ENCODE measurements at regions not wholly inside any gene's neighbourhood (a gene's known extent, or its start where the extent isn't known, plus 50 kb on each side); places are given as distances from the start of the nearest gene placed in this dataset.

DNA sequence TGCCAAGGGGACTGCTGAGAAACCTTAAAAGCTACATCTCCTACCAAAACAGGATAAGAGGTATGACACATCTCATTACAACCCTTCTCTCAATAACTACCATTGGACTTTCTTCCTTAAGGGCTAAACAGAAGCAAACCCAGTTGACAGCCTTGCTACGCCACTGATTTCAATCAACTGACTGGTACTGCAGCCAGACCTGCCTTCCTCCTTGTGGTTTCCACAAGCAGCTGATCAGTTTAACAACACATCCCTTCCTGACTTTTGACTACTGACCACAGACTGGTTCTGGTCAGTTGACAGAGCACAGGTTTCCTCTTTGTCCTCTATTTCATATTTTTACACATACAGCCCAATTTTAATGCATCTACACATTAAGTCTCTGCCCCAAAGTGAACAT lies 108.8 kb downstream of the ADAMTS1 start:
- no peak for DNase-seq

DNA sequence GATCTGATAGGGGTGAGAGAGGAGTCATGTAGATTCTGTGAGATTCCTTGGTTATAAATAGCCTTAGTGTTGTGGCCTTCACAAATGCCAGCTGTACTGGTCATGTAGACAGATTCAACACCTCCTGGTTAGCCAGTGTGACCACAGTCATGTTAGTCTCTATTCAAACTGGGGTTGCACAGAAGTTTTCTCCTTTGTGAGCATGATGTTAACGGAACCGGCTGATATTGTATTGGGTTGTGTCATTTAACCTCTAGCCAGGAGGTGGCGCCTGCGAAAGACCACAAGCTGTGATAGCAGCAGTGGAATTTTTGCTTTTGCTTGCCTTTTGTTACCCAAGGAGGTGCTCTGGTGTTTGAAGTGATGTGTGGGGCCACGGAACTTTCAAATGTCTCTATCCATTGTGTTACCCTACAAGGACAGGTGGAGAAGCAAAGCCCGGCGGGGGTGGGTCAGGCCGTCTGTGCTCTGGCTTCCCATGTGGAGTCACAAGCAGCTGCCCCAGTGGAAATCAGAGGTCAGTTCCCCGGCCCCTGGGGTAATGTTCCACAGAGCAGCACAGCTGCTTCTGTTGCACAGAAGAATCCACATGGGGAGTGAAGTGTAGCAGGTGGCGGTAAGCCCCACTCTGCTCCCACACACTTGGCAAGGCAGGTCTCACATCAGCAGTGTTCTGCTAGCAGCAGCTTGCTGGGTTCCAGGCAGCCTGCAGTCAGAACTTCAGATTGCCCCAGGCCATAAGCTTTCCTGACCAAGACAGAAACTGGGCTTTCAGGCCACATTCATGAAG lies 112.6 kb downstream of the ADAMTS1 start:
- no peak for DNase-seq

DNA sequence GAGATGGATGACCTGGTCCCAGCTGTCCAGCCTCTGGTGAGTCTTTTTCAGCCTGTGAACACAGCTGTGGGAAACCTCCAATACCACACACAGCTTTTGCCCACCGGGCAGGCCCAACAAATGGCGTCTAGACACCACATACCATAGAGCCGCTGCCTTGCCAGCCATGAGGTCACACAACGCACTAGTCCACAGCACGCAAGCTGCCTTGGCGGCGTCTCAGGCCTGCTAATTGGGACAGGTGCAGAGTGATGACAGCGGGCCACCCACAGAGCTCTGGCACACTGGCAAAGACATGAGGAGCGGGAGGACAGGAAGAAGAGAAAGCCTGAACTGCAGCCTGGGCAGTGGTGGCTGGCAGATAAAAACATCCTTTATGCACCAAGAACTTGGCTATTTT lies 125.5 kb downstream of the ADAMTS1 start:
- DNase-seq = peak; percentile 66

DNA sequence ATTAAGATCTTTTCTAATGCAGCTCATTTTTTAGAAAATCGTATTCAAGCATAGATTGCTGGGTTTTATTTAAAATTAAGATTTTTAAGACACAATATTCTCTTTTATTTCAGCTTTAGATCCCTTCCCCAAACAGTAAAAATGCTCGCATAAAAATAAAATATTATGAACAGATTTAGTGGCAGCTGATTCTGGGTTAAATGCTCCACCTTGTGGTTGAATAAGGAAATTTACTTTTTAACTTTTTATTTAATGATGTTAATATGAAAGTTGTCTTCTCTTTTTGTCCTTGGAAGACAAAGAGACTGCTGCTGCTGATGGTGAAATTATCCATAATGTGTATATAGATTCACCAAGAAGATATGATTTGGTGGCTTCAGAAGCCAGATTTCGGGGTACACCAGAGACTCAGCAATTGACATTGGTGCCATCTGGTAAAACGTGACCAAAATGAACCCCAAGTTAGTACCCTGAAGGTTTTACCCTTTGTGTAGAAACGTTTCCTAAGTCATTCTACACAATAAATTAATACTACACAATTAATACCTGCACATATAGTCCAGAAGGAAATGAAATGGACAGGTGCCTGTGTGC lies 128.0 kb downstream of the ADAMTS1 start:
- DNase-seq = peak; percentile 39

DNA sequence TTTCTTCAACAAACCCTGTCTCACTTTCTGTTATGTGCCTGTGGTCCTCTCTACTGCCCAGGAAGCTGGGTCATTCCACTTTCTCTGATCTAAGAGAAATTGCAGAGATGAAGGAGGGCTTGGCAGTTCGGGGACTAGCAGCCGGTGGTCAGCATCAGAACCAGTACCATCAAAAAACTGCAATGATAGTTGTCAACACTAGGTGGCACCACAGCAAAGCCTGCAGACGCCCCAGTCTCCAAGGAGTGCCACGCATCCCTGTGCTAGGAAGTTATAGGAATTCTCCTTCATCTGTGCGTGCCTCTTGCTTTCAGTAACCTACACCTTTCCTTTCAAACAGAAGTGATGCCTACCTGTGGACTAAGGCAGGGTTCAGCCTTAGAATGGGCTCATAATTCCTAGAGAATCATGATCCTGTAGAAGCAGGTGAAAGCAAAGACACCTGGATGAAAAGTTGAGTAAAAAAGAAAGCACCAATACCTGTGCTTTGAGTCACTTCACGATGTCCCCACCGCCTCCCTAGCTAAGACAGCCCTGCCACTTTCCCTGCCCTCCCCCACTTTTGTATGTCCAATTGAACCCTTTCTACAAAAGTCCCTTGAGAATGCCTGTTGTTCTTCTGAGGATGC lies 129.2 kb downstream of the ADAMTS1 start:
- DNase-seq = peak; percentile 66

DNA sequence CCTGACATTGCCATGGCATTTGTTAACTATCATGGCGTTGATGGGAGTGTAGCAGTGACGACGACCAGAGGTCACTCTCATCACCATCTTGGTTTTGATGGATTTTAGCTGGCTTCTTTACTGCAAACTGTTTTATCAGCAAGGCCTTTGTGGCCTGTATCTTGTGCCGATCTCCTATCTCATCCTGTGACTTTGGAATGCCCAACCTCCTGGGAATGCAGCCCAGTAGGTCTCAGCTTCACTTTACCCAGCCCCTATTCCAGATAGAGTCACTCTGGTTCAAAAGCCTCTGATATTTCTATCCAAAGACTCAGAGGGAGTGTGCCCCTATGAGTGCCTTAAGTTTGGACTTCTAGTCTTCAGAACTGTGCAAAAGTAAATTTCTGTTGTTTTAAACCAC lies 130.1 kb downstream of the ADAMTS1 start:
- no peak for DNase-seq

DNA sequence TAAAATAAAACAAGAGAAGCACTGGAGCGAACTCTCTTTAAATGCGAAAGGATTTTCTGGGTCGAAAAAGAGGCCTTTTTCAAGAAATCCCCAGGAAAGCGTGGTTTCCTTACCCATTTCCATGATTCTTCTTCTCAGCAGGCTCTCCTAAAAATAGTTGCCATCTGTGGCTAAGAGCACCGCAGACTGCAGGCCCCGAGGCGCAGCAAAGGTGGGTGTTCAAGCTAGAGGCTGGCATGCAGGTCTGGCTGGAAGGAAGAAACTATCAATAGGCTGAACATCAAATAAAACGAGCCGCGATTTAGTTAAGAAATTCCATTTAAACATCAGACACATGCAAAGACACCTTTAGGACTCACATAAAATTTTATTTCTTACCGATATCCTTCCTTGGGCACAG lies 135.1 kb downstream of the ADAMTS1 start:
- no peak for DNase-seq

DNA sequence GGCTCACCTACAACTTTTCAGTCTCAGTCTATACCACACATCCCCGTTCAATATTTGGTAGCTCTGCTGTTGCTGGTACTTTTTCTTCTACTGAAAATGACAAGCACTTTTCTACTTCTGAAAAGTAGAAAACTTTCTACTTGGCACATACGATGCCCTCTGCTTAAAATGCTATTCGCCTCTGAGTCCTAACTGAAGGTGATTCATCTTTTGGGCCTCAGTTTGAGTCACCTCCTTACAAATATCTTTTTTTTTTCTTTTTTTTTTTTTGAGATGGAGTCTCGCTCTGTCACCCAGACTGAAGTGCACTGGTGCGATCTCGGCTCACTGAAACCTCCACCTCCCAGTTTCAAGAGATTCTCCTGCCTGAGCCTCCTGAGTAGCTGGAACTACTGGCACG lies 136.0 kb upstream of the CYYR1 start:
- DNase-seq = no peak

DNA sequence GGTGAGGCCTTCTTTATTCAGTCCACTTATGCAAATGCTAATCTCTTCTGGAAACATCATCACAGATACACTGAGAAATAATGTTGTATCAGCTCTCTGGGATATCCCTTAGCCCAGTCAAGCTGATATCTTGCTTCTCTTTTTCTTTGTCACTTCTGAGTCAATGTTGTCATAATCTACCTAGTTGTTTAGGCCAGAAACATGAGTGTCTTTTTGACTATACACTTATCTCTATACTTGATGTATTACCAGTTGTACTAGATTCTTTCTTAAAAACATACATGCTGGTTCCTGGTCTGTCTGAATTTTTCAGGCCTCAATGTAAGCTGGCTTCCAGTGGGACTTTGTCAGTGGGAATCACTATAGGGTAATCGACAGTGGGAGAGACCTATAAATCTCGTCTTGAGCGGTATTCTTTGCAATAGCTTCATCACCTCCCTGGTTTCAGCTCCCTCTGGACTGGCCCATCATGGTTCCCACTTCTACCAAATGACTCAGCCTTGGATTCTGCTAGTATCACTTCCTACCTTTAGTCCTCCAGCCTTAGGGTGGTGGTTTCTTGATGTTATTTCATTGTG lies 135.2 kb upstream of the CYYR1 start:
- no peak for DNase-seq

DNA sequence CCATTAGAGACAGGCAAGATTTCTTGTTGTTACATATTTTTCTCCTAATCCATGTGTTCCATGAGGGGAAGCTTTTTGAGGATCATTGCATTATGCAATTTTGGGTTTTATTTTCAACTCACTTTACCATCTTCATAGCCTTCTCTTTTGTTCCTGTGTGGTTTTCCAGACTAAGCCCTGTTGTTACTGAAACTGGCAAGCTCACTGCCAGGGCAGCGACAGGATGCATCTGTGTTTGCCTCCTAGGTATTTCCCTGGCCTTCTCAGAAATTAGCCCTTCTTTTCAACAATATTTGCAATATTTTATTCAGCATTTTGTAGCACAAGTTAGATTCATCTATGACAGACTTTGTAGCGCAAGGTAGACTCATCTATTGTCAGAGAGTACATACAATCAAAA lies 134.2 kb upstream of the CYYR1 start:
- no peak for DNase-seq

DNA sequence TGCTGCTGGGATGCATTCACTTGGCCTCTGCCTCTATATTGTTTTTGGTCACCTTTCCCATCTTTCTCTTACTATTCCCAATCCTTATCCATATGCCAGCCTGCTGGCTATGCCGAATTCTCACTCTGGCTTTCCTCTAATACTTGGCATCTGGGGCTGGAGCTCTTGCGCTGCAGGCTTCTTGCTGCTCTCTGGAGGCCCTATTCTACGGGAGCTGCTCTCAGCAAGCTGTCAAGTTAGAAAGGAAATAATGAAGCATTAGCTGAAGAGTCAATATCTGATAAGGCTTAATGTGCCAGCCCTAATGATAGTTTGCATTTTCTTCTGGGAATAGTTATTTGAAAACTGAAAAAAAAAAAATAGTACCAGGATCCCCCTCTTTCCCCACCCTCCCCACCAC lies 125.3 kb upstream of the CYYR1 start:
- DNase-seq = no peak

DNA sequence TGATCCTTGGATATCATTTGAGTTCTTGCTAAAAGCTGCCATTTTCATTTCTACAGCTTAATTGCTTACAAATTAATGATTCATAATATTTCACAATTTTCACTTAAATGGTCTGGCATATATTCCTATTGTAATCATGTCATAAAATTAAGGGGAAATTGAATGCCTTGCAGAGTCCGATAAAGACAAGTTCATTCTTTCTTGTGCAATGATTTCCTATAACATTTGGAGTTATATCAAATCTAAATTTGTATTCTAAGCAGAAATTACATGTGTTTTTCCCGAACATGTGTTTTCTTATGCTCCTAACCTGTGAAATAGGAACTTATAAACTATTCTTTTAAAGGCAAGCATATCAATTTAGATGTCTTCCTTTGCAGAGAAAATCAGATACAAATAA lies 118.3 kb upstream of the CYYR1 start:
- DNase-seq = no peak

DNA sequence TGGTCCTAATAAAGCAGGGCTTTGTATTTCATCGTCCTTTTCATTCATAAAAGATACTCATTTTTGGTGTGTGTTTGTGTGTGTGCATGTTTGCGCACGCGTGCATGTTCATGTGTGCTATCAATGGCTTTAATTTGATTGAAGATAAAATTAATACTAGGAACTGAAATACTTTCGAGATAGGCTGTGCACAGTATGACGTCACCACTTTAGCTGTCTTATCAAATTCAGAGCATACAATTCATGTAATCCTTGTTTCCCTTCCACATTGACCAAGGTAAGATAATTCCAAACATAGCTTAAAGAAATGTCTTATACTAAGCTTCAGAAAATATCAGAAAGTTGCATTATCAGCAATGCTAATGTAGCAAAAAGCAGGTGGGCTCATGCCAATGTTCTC lies 113.6 kb upstream of the CYYR1 start:
- no peak for DNase-seq

DNA sequence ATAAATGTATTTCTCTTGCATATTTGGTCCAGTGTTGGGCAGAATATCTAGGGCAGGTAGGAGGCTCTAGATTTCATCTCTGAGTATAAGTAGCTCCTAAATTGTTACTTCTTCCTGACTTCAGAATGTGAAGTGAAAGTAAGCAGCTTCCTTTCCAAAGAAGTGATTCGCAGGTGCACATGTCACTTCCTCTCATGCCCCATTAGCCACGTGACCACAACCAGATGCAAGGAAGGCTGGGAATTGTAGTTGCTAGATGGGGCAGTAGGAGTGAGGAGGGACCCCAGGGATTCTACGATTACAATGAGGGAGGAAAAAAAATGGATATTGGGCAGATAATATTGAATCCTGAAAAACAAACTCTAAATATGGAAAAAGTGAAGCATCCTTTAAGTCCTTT lies 113.2 kb upstream of the CYYR1 start:
- DNase-seq = no peak

DNA sequence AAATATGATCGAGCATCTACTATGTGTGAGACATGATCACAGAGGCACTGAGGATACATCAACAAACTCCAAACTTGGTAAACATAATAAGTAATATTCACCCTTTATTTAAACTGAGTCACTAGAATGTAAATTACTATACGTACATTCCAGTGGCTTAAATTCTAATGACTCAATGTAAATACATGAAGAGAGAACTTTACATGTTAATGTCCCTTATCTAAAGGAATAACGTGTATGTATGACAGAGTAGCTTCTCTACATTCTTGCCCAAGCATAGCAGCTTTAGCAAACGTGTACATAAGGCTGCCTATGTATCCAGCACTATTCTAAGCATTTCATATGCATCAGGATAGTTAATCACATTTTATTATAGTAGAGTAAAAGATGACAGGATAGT lies 111.8 kb upstream of the CYYR1 start:
- DNase-seq = no peak

DNA sequence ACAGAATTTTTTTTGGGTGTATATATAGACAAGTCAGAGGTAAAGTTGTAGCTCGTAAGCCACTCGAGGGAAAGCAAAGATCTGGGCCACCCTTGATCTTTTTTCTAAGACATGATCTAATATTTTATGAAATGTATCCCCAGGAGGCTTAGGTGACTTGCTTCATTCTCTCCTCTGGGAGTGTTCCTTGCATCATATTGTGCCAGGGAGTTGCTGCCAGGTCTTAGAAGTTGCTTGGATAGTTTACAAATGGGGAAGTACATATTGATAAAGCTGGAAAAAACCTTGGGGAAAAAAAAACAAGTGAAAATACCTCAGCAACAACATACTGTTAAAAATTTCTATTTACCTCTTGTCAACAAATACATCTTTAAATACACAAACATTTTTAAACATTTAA lies 110.9 kb upstream of the CYYR1 start:
- DNase-seq = no peak

DNA sequence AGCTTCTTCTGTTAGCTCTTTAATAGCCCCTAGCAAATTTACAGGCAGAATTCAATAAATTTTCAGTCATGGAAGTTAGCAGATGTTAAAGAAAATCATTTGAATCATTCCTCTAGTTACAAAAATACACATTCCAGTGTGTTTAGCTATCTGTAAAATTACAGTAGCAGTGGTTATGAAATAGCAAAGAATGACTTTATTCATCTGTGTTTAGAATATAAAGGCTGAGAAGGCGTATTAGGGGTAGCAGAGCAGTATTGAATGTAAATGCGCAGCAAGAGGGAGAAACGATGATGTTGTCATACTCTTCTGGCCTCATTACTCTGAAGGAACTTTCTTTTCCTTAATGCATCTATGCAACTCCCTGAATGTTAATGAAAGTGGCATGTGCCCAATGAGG lies 106.2 kb upstream of the CYYR1 start:
- no peak for DNase-seq

DNA sequence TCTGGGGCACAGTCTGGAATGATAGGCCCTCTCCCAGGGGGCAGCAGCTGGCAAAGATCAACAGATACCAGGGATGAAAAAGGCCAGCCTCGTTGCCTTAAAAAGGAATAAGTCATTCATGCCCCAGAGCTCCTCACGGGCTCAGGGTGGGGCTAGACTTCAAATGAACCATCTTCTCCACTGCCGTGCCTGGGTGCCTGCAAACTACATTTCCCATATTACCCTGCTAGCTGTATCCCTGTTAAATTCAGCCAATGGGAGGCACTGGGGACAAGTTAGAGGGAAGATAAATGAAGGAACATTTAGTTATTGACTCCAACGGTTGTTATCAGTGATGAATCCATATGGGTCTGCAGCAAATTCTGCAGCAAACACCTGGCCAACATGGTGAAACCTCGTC lies 101.2 kb upstream of the CYYR1 start:
- no peak for DNase-seq

DNA sequence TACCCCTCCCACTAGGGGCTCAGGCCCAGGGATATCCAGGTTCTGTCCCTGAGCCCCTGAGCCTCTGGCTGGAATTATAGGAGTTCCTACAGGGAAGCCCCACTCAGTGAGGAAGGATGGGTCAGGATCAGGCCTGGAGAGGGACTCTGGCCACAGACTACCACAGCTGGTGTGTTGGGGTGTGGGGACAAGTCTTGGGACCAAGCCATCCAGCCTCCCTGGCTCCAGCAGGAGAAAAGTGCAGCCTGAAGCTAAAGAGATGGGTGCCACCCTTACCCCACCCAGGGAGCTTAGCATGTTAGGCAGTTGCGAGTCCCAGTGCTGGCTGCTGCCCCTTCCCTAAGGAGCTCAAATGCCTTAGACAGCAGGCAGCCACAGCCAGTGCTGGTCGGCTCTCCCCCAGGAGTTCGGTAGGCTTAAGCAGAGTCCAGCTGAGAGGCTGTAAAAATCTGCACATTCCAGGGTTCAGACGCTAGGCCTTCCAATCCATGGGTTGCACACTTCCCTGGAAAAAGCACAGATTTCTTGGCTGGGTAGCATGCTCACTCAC lies 96.2 kb upstream of the CYYR1 start:
- no peak for DNase-seq

DNA sequence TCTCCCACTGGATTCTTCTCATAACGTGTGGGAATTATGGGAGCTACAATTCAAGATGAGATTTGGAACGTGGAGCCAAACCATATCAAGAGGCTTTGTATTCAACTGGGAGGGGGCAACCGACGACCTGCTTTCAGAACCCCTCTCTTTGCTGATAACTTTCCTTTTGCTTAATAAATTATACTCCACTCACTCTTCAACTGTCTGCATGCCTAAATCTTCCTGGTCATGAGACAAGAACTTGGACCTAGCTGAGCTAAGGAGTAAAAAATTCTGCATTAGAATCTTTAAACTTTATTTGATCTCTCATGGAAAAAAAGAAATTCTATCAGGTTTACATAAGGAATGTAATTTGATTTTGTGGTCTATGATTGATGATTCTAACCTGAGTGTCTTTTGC lies 86.7 kb upstream of the CYYR1 start:
- DNase-seq = no peak

DNA sequence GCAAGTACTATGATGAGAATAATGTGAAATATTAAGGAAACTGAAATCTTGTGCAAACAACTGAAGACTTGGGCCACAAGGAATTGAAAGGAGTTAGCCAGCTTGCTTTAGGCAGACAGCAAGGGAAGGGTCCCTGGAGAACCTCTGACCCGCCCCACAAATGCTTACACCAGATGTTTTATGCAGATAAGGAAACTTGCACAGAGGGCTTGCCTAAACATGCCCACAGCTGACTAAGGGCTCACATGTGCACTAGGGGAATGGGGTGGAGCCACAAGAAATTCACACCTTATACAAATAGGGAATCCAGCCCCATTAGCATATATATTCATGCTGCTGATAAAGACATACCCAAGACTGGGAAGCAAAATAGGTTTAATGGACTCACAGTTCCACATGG lies 86.1 kb upstream of the CYYR1 start:
- no peak for DNase-seq

DNA sequence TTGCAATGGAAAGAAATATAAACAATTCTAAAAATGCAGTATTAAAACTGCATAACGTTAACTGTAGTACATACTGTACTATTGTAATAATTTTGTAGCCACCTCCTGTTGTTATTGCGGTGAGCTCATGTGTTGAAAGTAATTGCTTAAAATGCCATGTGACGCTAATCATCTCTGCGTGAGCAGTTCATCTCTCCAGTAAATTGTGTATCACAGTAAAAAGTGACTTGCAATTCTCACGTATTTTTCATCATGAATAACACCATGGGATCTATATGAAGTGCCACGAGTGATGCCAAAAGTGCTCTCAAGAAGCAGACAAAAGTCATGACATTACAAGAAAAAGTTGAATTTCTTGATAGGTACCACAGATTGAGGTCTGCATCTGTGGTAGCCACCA lies 82.4 kb upstream of the CYYR1 start:
- DNase-seq = no peak

DNA sequence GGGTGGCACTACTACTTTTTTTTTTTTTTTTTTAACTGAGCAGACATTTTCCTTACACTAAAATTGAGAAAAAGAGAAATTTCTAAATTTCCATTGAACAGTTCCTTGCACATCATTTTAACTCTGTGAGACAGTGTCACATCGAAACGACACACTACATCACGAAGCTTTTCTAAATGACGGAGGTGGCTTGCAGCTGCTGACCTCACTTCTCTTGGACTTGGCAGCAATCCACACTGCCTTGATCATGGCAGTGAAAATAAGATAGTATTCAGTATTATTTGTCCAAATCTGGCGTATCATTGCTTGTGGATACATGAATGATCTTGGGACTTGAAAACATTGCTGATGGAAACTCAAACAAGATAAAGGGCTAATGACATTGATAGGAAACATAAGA lies 80.3 kb upstream of the CYYR1 start:
- DNase-seq = no peak

DNA sequence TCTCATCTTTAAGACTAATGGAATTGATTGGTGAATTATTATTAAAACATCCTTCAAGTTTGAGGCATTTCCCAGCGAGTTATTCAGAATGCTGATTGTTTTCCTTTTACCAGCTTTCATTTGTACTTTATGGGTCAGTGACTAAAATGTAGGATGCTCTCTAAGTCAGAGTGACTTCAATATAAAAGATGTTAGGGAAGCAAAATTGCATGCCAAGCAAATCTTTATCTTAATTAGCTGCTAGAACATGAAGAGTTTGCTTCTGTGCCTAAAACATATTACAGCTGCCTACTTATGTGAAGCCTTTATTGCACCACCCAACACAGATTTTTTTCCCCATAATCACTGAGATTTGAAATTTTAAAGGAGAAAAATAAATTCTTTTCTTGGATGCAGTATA lies 79.8 kb upstream of the CYYR1 start:
- DNase-seq = no peak

Measured in NCI-H1092 treated with DMSO at 0.1 percent for 48 hours (cell line).